RWPE2 (cell line): ENCODE measurements at regions not wholly inside any gene's neighbourhood (a gene's known extent, or its start where the extent isn't known, plus 50 kb on each side); places are given as distances from the start of the nearest gene placed in this dataset.
A peak's percentile ranks its signal among the peaks of the same experiment; 100 is the strongest.

Source experiments
- ATAC-seq: fragments of 200-7000 bp; cut with Tn5 transposase; 3 replicates; pipeline ENCODE4 v1.9.1; 2021; ENCODE audit warnings: low read depth
- DNase-seq: peaks from one replicate; pipeline ENCODE4 v3.0.0-alpha.2; 2020; ENCODE audit warnings: low spot score
- H3K27ac ChIP-seq: fragments of 450-650 bp; 2 replicates; pipeline ENCODE4 v1.5.1; 2017; ENCODE audit warnings: mild to moderate bottlenecking; ENCODE audit not compliant: poor library complexity, severe bottlenecking
- H3K27me3 ChIP-seq: fragments of 250-450 bp; sonication (Bioruptor Pico); 2 replicates; pipeline ENCODE4 v1.5.1; 2021; ENCODE audit warnings: mild to moderate bottlenecking, moderate library complexity; ENCODE audit not compliant: insufficient read depth, poor library complexity, severe bottlenecking
- H3K36me3 ChIP-seq: fragments of 250-450 bp; sonication (Bioruptor Pico); 2 replicates; pipeline ENCODE4 v1.5.1; 2020; ENCODE audit warnings: low read depth, mild to moderate bottlenecking, moderate library complexity
- H3K4me1 ChIP-seq: fragments of 250-450 bp; sonication (Bioruptor Pico); 2 replicates; pipeline ENCODE4 v1.5.1; 2021; ENCODE audit warnings: mild to moderate bottlenecking, moderate library complexity; ENCODE audit not compliant: insufficient read depth, poor library complexity, severe bottlenecking
- H3K4me3 ChIP-seq: fragments of 250-450 bp; sonication (Bioruptor Pico); 2 replicates; pipeline ENCODE4 v1.5.1; 2021; ENCODE audit warnings: mild to moderate bottlenecking, moderate library complexity; ENCODE audit not compliant: severe bottlenecking
- H3K9me3 ChIP-seq: fragments of 250-450 bp; sonication (Bioruptor Pico); 2 replicates; pipeline ENCODE4 v1.5.1; 2021; ENCODE audit warnings: mild to moderate bottlenecking, moderate library complexity; ENCODE audit not compliant: severe bottlenecking
- CTCF ChIP-seq: fragments of 450-650 bp; IDR thresholded peaks from one replicate; pipeline ENCODE4 v1.5.1; 2017; ENCODE audit warnings: mild to moderate bottlenecking, moderate library complexity; ENCODE audit not compliant: poor library complexity, severe bottlenecking

GRCh38 chr5:18802336-18802735 lies 1168.1 kb downstream of the TAF11L14 start:
- no peaks in the 10 kb centered on the region for H3K27me3 ChIP-seq

GRCh38 chr5:18805376-18805775 lies 1171.1 kb downstream of the TAF11L14 start:
- no peak overlapping the region for H3K27ac ChIP-seq
- peaks cover 8% of the 10 kb centered on the region for H3K4me1 ChIP-seq
- no peaks in the 10 kb centered on the region for H3K9me3 ChIP-seq
- ATAC-seq (no peak), DNase-seq (no peak)
- H3K4me3 ChIP-seq: no peak overlapping the region
- no peaks in the 10 kb centered on the region for H3K27me3 ChIP-seq
- no peak for TF ChIP-seq CTCF
- H3K36me3 ChIP-seq: no peaks in the 10 kb centered on the region

More at GRCh38 chr5:18802336-18802735, 1168.1 kb downstream of the TAF11L14 start:
- Histone ChIP-seq H3K4me3 (no peak overlapping the region), H3K9me3 (no peaks in the 10 kb centered on the region), H3K36me3 (no peaks in the 10 kb centered on the region), H3K4me1 (peaks cover 8% of the 10 kb centered on the region), H3K27ac (no peak overlapping the region)
- peak; percentile 79; the same call in 2 of the 3 replicates for ATAC-seq
- no peak for DNase-seq
- no peak for TF ChIP-seq CTCF

GRCh38 chr5:18807256-18808149 lies 1173.2 kb downstream of the TAF11L14 start:
- no peak for DNase-seq
- H3K9me3 ChIP-seq: no peaks in the 10 kb centered on the region
- H3K27ac ChIP-seq: no peak overlapping the region
- H3K36me3 ChIP-seq: no peaks in the 10 kb centered on the region
- ATAC-seq: no peak
- no peaks in the 10 kb centered on the region for H3K27me3 ChIP-seq
- H3K4me1 ChIP-seq: peaks cover 4% of the 10 kb centered on the region
- TF ChIP-seq CTCF: no peak
- H3K4me3 ChIP-seq: no peak overlapping the region

GRCh38 chr5:18811661-18812060 lies 1176.3 kb downstream of the CDH18 start:
- Histone ChIP-seq H3K27ac (no peak overlapping the region), H3K4me1 (no peaks in the 10 kb centered on the region), H3K9me3 (no peaks in the 10 kb centered on the region), H3K27me3 (no peaks in the 10 kb centered on the region), H3K4me3 (no peak overlapping the region), H3K36me3 (no peaks in the 10 kb centered on the region)
- no peak for ATAC-seq
- no peak for DNase-seq
- TF ChIP-seq CTCF: no peak

GRCh38 chr5:18828351-18828750 lies 1159.6 kb downstream of the CDH18 start:
- no peak for TF ChIP-seq CTCF
- Histone ChIP-seq H3K36me3 (no peaks in the 10 kb centered on the region), H3K27ac (no peak overlapping the region), H3K27me3 (peaks cover 2% of the 10 kb centered on the region), H3K9me3 (no peaks in the 10 kb centered on the region), H3K4me3 (no peak overlapping the region), H3K4me1 (no peaks in the 10 kb centered on the region)
- no peak for DNase-seq
- no peak for ATAC-seq
